SKM-1 (cell line): ENCODE measurements at regions not wholly inside any gene's neighbourhood (a gene's known extent, or its start where the extent isn't known, plus 50 kb on each side); places are given as distances from the start of the nearest gene placed in this dataset.

Source experiments
- DNase-seq: peaks from one replicate; lab custom pipeline; 2025; ENCODE audit not compliant: unreplicated experiment; lab: John Stamatoyannopoulos, UW

- DNase-seq = no peak
These were observed 637.4 kb upstream of the CDH2 start for GRCh38 chr18:28814365-28814764.

GRCh38 chr18:28808373-28808772 lies 631.4 kb upstream of the CDH2 start:
- DNase-seq = no peak

GRCh38 chr18:28805491-28805890 lies 628.6 kb upstream of the CDH2 start:
- DNase-seq = no peak

- no peak for DNase-seq
These were observed 627.7 kb upstream of the CDH2 start for GRCh38 chr18:28804512-28805202.

- no peak for DNase-seq
These were observed 625.6 kb upstream of the CDH2 start for GRCh38 chr18:28802546-28802945.

GRCh38 chr18:28801876-28802275 lies 624.9 kb upstream of the CDH2 start:
- DNase-seq = no peak

GRCh38 chr18:28794459-28795245 lies 617.7 kb upstream of the CDH2 start:
- no peak for DNase-seq

- DNase-seq = no peak
These were observed 617.0 kb upstream of the CDH2 start for GRCh38 chr18:28793901-28794300.

GRCh38 chr18:28792404-28793086 lies 615.6 kb upstream of the CDH2 start:
- no peak for DNase-seq

GRCh38 chr18:28791101-28791500 lies 614.2 kb upstream of the CDH2 start:
- DNase-seq = no peak

GRCh38 chr18:28789502-28789901 lies 612.6 kb upstream of the CDH2 start:
- no peak for DNase-seq

GRCh38 chr18:28786926-28787325 lies 610.0 kb upstream of the CDH2 start:
- DNase-seq = no peak

GRCh38 chr18:28781616-28782362 lies 604.9 kb upstream of the CDH2 start:
- DNase-seq = no peak

GRCh38 chr18:28778706-28779105 lies 601.8 kb upstream of the CDH2 start:
- no peak for DNase-seq

GRCh38 chr18:28777756-28778155 lies 600.8 kb upstream of the CDH2 start:
- no peak for DNase-seq

GRCh38 chr18:28771849-28772248 lies 594.9 kb upstream of the CDH2 start:
- DNase-seq = no peak

GRCh38 chr18:28768791-28769768 lies 592.1 kb upstream of the CDH2 start:
- DNase-seq = no peak

GRCh38 chr18:28767727-28768211 lies 590.8 kb upstream of the CDH2 start:
- no peak for DNase-seq

GRCh38 chr18:28767201-28767600 lies 590.3 kb upstream of the CDH2 start:
- no peak for DNase-seq

- DNase-seq = no peak
These were observed 589.8 kb upstream of the CDH2 start for GRCh38 chr18:28766721-28767120.
